ENCODE measurements at regions not wholly inside any gene's neighbourhood (a gene's known extent, or its start where the extent isn't known, plus 50 kb on each side); places are given as distances from the start of the nearest gene placed in this dataset.
"Not testable (repeated sequence)": the region's sequence is repeated elsewhere in the genome, so short reads cannot be mapped to it uniquely, and the experiment has no call there.

DNA sequence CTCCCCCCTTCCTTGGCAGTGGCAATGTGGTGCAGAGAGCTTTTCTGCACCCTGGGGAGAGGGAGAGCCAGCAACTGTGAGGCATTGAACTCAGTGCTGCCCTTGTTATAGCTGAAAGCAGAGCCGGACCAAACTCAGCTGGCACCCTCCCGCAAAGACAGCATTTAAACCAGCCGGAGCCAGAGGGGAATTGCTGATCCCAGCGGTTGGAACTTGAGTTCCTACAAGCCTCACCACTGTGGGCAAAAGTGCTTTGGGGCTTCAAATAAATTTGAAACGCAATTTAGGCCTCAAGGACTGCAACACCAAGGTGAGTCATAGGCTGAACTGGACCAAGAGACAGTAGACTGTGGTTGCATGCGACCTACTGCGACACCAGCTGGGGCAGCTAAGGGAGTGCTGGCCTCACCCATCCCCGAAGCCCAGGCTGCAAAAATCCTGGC is 207.6 kb upstream of the CDKN2B start:
- intact Hi-C loops (cut with micrococcal nuclease; ENCODE audit: unreplicated experiment): no loop called here
- Mint-ChIP-seq H3K9me3 (ENCODE audit: unreplicated experiment) (no peaks in the 10 kb centered on the region), H3K27ac (ENCODE audit: unreplicated experiment) (no peak overlapping the region), H3K27me3 (ENCODE audit: insufficient read depth, unreplicated experiment) (peaks cover 2% of the 10 kb centered on the region), H3K4me1 (ENCODE audit: low read depth, unreplicated experiment) (no peaks in the 10 kb centered on the region), H3K36me3 (ENCODE audit: insufficient read depth, unreplicated experiment) (no peaks in the 10 kb centered on the region), H3K4me3 (ENCODE audit: unreplicated experiment) (no peak overlapping the region)
- no peak overlapping the region for H3K4me3 ChIP-seq (ENCODE audit: low read depth, low read length)
- no peaks in the 10 kb centered on the region for H3K4me1 ChIP-seq
- no peaks in the 10 kb centered on the region for H3K9me3 ChIP-seq
- TF ChIP-seq, protein P1, sequence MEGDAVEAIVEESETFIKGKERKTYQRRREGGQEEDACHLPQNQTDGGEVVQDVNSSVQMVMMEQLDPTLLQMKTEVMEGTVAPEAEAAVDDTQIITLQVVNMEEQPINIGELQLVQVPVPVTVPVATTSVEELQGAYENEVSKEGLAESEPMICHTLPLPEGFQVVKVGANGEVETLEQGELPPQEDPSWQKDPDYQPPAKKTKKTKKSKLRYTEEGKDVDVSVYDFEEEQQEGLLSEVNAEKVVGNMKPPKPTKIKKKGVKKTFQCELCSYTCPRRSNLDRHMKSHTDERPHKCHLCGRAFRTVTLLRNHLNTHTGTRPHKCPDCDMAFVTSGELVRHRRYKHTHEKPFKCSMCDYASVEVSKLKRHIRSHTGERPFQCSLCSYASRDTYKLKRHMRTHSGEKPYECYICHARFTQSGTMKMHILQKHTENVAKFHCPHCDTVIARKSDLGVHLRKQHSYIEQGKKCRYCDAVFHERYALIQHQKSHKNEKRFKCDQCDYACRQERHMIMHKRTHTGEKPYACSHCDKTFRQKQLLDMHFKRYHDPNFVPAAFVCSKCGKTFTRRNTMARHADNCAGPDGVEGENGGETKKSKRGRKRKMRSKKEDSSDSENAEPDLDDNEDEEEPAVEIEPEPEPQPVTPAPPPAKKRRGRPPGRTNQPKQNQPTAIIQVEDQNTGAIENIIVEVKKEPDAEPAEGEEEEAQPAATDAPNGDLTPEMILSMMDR (IDR thresholded peaks at IDR 0.05; ENCODE audit: insufficient read depth in 1 of 2, low read depth in 1 of 2, low read length in 1 of 2, severe bottlenecking in 1 of 2, unreplicated experiment in 1 of 2): no peak
- DNase-seq: no peak
- H3K27me3 ChIP-seq (replicated peaks; ENCODE audit: control insufficient read depth, insufficient read depth, low read length): no peaks in the 10 kb centered on the region
- ChIA-PET CTCF (no interaction called here), POLR2A (no interaction called here)
- BruUV-seq (replicated peaks): no TSS peak
- no peaks in the 10 kb centered on the region for H3K36me3 ChIP-seq (ENCODE audit: control insufficient read depth, insufficient read depth, low read length)

DNA sequence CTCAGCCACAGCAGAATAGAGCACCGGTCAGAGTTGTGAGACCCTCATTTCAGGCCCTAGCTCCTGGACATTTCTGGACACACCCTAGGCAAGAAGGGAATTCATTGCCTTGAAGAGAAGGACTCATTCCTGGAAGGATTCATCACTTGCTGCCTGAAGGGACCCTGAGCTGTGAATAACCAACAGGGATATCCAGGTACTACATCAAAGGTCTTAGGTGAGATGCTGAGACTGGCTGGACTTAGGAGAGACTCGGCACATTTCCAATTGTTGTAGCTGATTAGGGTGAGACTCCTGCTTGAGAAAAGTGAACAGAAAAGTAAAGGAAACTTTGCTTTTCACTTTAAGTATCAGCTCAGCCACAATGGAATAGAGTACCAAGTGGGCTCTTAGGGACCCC is 208.1 kb upstream of the CDKN2B start:
- no peak for DNase-seq
- Mint-ChIP-seq H3K27me3 (ENCODE audit: insufficient read depth, unreplicated experiment) (peaks cover 2% of the 10 kb centered on the region), H3K4me1 (ENCODE audit: low read depth, unreplicated experiment) (no peaks in the 10 kb centered on the region), H3K4me3 (ENCODE audit: unreplicated experiment) (no peak overlapping the region), H3K36me3 (ENCODE audit: insufficient read depth, unreplicated experiment) (no peaks in the 10 kb centered on the region), H3K9me3 (ENCODE audit: unreplicated experiment) (no peaks in the 10 kb centered on the region), H3K27ac (ENCODE audit: unreplicated experiment) (no peak overlapping the region)
- Histone ChIP-seq H3K4me3 (ENCODE audit: low read depth, low read length) (no peak overlapping the region), H3K27me3 (replicated peaks; ENCODE audit: control insufficient read depth, insufficient read depth, low read length) (no peaks in the 10 kb centered on the region), H3K4me1 (no peaks in the 10 kb centered on the region), H3K36me3 (ENCODE audit: control insufficient read depth, insufficient read depth, low read length) (no peaks in the 10 kb centered on the region), H3K9me3 (no peaks in the 10 kb centered on the region)
- CTCF ChIA-PET: no interaction called here
- POLR2A ChIA-PET: no interaction called here
- TF ChIP-seq, protein P1 (IDR thresholded peaks at IDR 0.05; ENCODE audit: insufficient read depth in 1 of 2, low read depth in 1 of 2, low read length in 1 of 2, severe bottlenecking in 1 of 2, unreplicated experiment in 1 of 2): no peak
- BruUV-seq (replicated peaks): no TSS peak
- intact Hi-C loops (cut with micrococcal nuclease; ENCODE audit: unreplicated experiment): no loop called here

DNA sequence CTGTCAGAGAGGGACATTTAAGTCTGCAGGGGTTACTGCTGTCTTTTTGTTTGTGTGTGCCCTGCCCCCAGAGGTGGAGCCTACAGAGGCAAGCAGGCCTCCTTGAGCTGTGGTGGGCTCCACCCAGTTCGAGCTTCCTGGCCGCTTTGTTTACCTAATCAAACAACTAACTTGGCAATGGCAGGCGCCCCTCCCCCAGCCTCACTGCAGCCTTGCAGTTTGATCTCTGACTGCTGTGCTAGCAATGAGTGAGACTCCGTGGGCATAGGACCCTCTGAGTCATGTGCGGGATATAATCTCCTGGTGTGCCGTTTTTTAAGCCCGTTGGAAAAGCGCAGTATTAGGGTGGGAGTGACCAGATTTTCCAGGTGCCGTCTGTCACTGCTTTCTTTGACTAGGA is 216.8 kb upstream of the CDKN2B start:
- peaks cover 17% of the 10 kb centered on the region for H3K9me3 Mint-ChIP-seq (ENCODE audit: unreplicated experiment)
- H3K4me3 Mint-ChIP-seq (ENCODE audit: unreplicated experiment); H3K4me1 ChIP-seq; BruUV-seq (replicated peaks); H3K4me1 Mint-ChIP-seq (ENCODE audit: low read depth, unreplicated experiment); H3K36me3 Mint-ChIP-seq (ENCODE audit: insufficient read depth, unreplicated experiment); H3K27ac Mint-ChIP-seq (ENCODE audit: unreplicated experiment); DNase-seq; H3K27me3 ChIP-seq (replicated peaks; ENCODE audit: control insufficient read depth, insufficient read depth, low read length); H3K36me3 ChIP-seq (ENCODE audit: control insufficient read depth, insufficient read depth, low read length); POLR2A ChIA-PET; intact Hi-C loops (cut with micrococcal nuclease; ENCODE audit: unreplicated experiment); H3K4me3 ChIP-seq (ENCODE audit: low read depth, low read length); H3K27me3 Mint-ChIP-seq (ENCODE audit: insufficient read depth, unreplicated experiment); CTCF ChIA-PET; H3K9me3 ChIP-seq: not testable (repeated sequence)

DNA sequence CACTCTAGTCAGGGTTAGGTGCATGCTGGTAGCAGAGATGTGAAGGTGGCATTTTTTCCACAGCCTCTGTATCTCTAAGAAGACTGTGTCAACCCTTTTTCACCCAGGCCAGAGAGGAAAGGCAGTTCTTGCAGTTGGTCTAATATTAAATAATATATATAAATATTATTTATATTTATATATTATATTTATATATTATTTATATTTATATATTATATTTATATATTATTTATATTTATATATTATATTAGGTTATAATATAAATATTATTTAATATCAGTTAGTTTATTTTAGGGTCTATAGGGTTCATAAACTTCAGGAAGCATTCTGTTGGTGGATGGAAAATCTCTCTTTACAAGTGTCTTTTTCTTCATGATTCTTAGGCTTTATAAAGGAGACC is 218.6 kb upstream of the DMRTA1 start:
- TF ChIP-seq, protein P1 (IDR thresholded peaks at IDR 0.05; ENCODE audit: insufficient read depth in 1 of 2, low read depth in 1 of 2, low read length in 1 of 2, severe bottlenecking in 1 of 2, unreplicated experiment in 1 of 2): no peak
- Histone ChIP-seq H3K4me1 (no peaks in the 10 kb centered on the region), H3K36me3 (ENCODE audit: control insufficient read depth, insufficient read depth, low read length) (no peaks in the 10 kb centered on the region), H3K9me3 (no peaks in the 10 kb centered on the region; the same call in 1 of the 2 replicates), H3K4me3 (ENCODE audit: low read depth, low read length) (no peak overlapping the region), H3K27me3 (replicated peaks; ENCODE audit: control insufficient read depth, insufficient read depth, low read length) (no peaks in the 10 kb centered on the region)
- H3K27me3 Mint-ChIP-seq (ENCODE audit: insufficient read depth, unreplicated experiment): no peaks in the 10 kb centered on the region
- POLR2A ChIA-PET: no interaction called here
- H3K4me3 Mint-ChIP-seq (ENCODE audit: unreplicated experiment): no peak overlapping the region
- no peaks in the 10 kb centered on the region for H3K36me3 Mint-ChIP-seq (ENCODE audit: insufficient read depth, unreplicated experiment)
- no peak overlapping the region for H3K27ac Mint-ChIP-seq (ENCODE audit: unreplicated experiment)
- DNase-seq: no peak
- H3K9me3 Mint-ChIP-seq (ENCODE audit: unreplicated experiment): peaks cover 16% of the 10 kb centered on the region
- BruUV-seq (replicated peaks): no TSS peak
- CTCF ChIA-PET: no interaction called here
- intact Hi-C loops (cut with micrococcal nuclease; ENCODE audit: unreplicated experiment): no loop called here
- no peaks in the 10 kb centered on the region for H3K4me1 Mint-ChIP-seq (ENCODE audit: low read depth, unreplicated experiment)

All from Caco-2 (cell line).